ENCODE measurements at regions not wholly inside any gene's neighbourhood (a gene's known extent, or its start where the extent isn't known, plus 50 kb on each side); places are given as distances from the start of the nearest gene placed in this dataset.

DNA sequence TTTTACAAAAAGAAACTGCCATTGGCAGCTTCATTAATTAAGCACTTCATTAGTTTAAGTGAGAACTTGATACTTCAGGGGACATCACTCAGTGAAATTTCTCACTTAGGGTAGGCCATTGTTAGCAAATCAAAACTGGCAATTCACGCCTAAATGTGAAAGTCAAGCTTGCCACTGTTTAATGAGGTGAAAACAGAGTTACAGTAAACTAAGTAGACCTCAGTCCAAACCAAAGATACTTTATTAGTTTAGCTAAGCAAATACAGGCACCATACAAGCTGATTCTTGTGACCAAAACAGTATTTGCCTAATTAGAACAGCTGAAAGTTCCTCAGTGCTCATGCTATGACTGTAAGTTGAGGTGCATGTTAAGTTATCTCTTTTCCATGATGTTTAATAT lies 176.5 kb upstream of the CPNE8 start:
- H3K27ac ChIP-seq (ENCODE audit: low read length), result no peak overlapping the region

DNA sequence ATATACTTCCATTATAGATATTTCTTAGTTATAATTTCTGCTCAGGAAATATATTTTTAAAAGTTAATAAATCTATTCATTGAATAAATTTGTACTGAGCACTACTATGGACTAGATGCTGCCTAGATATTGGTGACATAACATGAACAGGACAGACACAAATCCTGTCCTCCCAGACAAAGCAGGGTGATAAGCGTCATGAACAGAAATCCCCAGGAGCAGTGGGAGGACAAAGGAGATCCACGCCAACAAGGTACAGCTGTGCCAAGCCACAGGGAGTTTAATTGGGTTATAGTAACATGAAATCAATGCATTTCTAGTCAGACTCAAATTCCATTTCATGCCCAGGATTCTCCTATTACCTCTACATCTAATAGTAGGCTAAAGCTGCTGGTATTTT lies 171.8 kb upstream of the CPNE8 start:
- H3K36me3 Mint-ChIP-seq, result no peaks in the 10 kb centered on the region
- no peaks in the 10 kb centered on the region for H3K27me3 Mint-ChIP-seq
- CTCF ChIA-PET, result no interaction called here
- no CpG with 5 or more reads among the region's 2 CpGs for WGBS (ENCODE audit: insufficient coverage)
- ATAC-seq (replicated peaks in 1 of 4), result no peak
- H3K9me3 Mint-ChIP-seq, result no peaks in the 10 kb centered on the region
- POLR2A ChIA-PET, result no interaction called here
- no peak overlapping the region for H3K4me3 Mint-ChIP-seq
- Histone ChIP-seq H3K9me3 (no peaks in the 10 kb centered on the region), H3K27ac (ENCODE audit: low read length) (no peak overlapping the region), H3K27me3 (replicated peaks in 1 of 2; ENCODE audit: control insufficient read depth in 2 of 2, extremely low read depth in 1 of 2, insufficient read depth in 2 of 2, low read length in 1 of 2) (no peaks in the 10 kb centered on the region), H3K4me3 (ENCODE audit: control insufficient read depth in 1 of 2, extremely low read depth in 1 of 2, low read length in 1 of 2) (no peak overlapping the region), H3K4me1 (ENCODE audit: control insufficient read depth in 1 of 2, extremely low read depth in 1 of 2, insufficient read depth in 2 of 2, low read length in 2 of 2) (no peaks in the 10 kb centered on the region), H3K36me3 (ENCODE audit: control insufficient read depth in 2 of 2, extremely low read depth in 1 of 2, insufficient read depth in 1 of 2, low read length in 1 of 2) (no peaks in the 10 kb centered on the region)
- no peak overlapping the region for H3K27ac Mint-ChIP-seq
- no peak for DNase-seq
- no peaks in the 10 kb centered on the region for H3K4me1 Mint-ChIP-seq

More for the DNA sequence above, 176.5 kb upstream of the CPNE8 start:
- ATAC-seq (replicated peaks in 1 of 4) (no peak), DNase-seq (no peak)
- peaks cover 0 to 4% (median 0%) of the 10 kb centered on the region in 3 donors for H3K9me3 Mint-ChIP-seq
- CTCF ChIA-PET, result interaction anchor here (0.6 to 0.8 kb wide), 3 partner anchors 16 to 75 kb away, joined by 3 to 5 read pairs (median 4); no protein-coding TSS in a partner anchor
- H3K27ac Mint-ChIP-seq, result no peak overlapping the region
- Histone ChIP-seq H3K4me1 (ENCODE audit: control insufficient read depth in 1 of 2, extremely low read depth in 1 of 2, insufficient read depth in 2 of 2, low read length in 2 of 2) (no peaks in the 10 kb centered on the region), H3K36me3 (ENCODE audit: control insufficient read depth in 2 of 2, extremely low read depth in 1 of 2, insufficient read depth in 1 of 2, low read length in 1 of 2) (no peaks in the 10 kb centered on the region), H3K27me3 (replicated peaks in 1 of 2; ENCODE audit: control insufficient read depth in 2 of 2, extremely low read depth in 1 of 2, insufficient read depth in 2 of 2, low read length in 1 of 2) (no peaks in the 10 kb centered on the region), H3K9me3 (no peaks in the 10 kb centered on the region), H3K4me3 (ENCODE audit: control insufficient read depth in 1 of 2, extremely low read depth in 1 of 2, low read length in 1 of 2) (no peak overlapping the region)
- no peaks in the 10 kb centered on the region for H3K36me3 Mint-ChIP-seq
- H3K4me1 Mint-ChIP-seq, result no peaks in the 10 kb centered on the region
- POLR2A ChIA-PET, result no interaction called here
- WGBS (ENCODE audit: insufficient coverage), result no CpG with 5 or more reads among the region's 1 CpG
- H3K4me3 Mint-ChIP-seq, result no peak overlapping the region
- peaks cover 0 to 4% of the 10 kb centered on the region in 2 donors for H3K27me3 Mint-ChIP-seq

DNA sequence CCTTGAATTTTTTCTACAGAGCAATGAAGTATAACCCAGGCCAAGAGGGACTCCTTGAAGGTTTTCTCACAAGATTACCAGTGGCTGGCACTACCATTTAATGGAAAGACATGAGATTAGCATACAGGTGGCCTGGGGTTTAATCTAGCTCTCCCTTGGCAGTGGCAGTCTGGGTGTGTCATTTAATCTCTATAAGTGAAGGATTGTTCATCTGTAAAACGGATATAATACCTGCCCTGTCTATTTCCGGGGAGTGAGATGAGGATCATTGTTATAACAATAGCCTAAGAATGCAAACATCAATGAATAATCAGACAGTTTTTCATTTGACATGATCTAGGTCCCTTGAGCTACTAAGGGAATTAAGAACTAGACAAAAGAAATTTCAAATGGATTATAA lies 168.7 kb upstream of the CPNE8 start:
- H3K9me3 ChIP-seq, result no peaks in the 10 kb centered on the region
- peaks cover 0 to 2% of the 10 kb centered on the region in 2 donors for H3K27me3 Mint-ChIP-seq
- no peaks in the 10 kb centered on the region for H3K36me3 Mint-ChIP-seq
- POLR2A ChIA-PET, result no interaction called here
- H3K4me1 ChIP-seq (ENCODE audit: control insufficient read depth in 1 of 2, extremely low read depth in 1 of 2, insufficient read depth in 2 of 2, low read length in 2 of 2), result no peaks in the 10 kb centered on the region
- no peaks in the 10 kb centered on the region for H3K4me1 Mint-ChIP-seq
- H3K27me3 ChIP-seq (replicated peaks in 1 of 2; ENCODE audit: control insufficient read depth in 2 of 2, extremely low read depth in 1 of 2, insufficient read depth in 2 of 2, low read length in 1 of 2), result no peaks in the 10 kb centered on the region
- H3K27ac ChIP-seq (ENCODE audit: low read length), result no peak overlapping the region
- WGBS (ENCODE audit: insufficient coverage), result no CpG with 5 or more reads among the region's 2 CpGs
- H3K9me3 Mint-ChIP-seq, result no peaks in the 10 kb centered on the region
- ATAC-seq (replicated peaks in 1 of 4) (no peak), DNase-seq (no peak)
- no peak overlapping the region for H3K4me3 ChIP-seq (ENCODE audit: control insufficient read depth in 1 of 2, extremely low read depth in 1 of 2, low read length in 1 of 2)
- no peak overlapping the region for H3K4me3 Mint-ChIP-seq
- CTCF ChIA-PET, result no interaction called here
- no peak overlapping the region for H3K27ac Mint-ChIP-seq
- H3K36me3 ChIP-seq (ENCODE audit: control insufficient read depth in 2 of 2, extremely low read depth in 1 of 2, insufficient read depth in 1 of 2, low read length in 1 of 2), result no peaks in the 10 kb centered on the region

DNA sequence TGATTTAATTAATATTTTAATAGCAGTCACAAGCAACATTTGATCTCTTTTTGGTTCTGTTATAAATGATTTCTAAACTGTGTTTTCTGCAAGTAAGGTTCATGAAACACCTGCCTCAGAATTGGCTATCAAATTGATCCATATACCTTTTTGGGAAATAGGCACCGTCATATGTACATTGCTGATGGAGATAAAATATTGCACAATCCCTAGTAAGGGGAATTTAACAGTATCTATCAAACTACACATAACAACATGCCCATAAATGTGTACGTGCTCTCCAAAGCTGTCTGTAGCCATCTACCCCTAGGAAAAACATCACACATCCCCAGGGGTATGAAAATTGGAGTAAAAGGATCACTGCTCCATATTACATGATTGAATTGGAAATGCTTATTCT lies 167.3 kb upstream of the CPNE8 start:
- peaks cover 0 to 2% of the 10 kb centered on the region in 2 donors for H3K27me3 Mint-ChIP-seq
- ATAC-seq (replicated peaks in 1 of 4), result no peak
- no peaks in the 10 kb centered on the region for H3K9me3 ChIP-seq
- no peak overlapping the region for H3K4me3 Mint-ChIP-seq
- POLR2A ChIA-PET, result no interaction called here
- H3K4me1 ChIP-seq (ENCODE audit: control insufficient read depth in 1 of 2, extremely low read depth in 1 of 2, insufficient read depth in 2 of 2, low read length in 2 of 2), result no peaks in the 10 kb centered on the region
- no peaks in the 10 kb centered on the region for H3K36me3 ChIP-seq (ENCODE audit: control insufficient read depth in 2 of 2, extremely low read depth in 1 of 2, insufficient read depth in 1 of 2, low read length in 1 of 2)
- no CpG with 5 or more reads among the region's 2 CpGs for WGBS (ENCODE audit: insufficient coverage)
- H3K36me3 Mint-ChIP-seq, result no peaks in the 10 kb centered on the region
- H3K27me3 ChIP-seq (replicated peaks in 1 of 2; ENCODE audit: control insufficient read depth in 2 of 2, extremely low read depth in 1 of 2, insufficient read depth in 2 of 2, low read length in 1 of 2), result no peaks in the 10 kb centered on the region
- CTCF ChIA-PET, result interaction anchor here in 1 of 2 donors (0.7 kb wide), 1 partner anchor 32 kb away, joined by 3 read pairs; no protein-coding TSS in a partner anchor
- no peak overlapping the region for H3K27ac ChIP-seq (ENCODE audit: low read length)
- no peak overlapping the region for H3K27ac Mint-ChIP-seq
- no peak overlapping the region for H3K4me3 ChIP-seq (ENCODE audit: control insufficient read depth in 1 of 2, extremely low read depth in 1 of 2, low read length in 1 of 2)
- no peaks in the 10 kb centered on the region for H3K9me3 Mint-ChIP-seq
- H3K4me1 Mint-ChIP-seq, result no peaks in the 10 kb centered on the region
- no peak for DNase-seq

DNA sequence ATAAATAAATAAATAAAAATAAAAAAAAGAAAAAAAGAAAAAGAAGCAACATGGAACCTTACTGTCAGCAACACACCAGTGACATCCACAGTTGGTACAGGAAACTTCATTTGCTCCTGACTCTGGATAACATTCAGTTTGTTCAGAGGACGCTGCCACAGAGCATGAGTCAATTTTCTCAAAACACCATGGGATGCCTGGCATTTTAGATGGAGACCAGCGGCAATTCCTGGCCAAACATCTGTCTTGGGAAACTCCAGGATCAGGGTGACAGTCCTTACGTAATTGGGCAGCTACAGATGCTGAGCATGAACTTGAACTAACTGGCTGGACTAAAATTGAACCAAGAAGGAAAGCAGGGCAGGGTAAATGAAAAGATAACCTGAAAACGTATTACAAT lies 166.2 kb upstream of the CPNE8 start:
- Histone ChIP-seq H3K9me3 (no peaks in the 10 kb centered on the region), H3K4me3 (ENCODE audit: control insufficient read depth in 1 of 2, extremely low read depth in 1 of 2, low read length in 1 of 2) (no peak overlapping the region), H3K4me1 (ENCODE audit: control insufficient read depth in 1 of 2, extremely low read depth in 1 of 2, insufficient read depth in 2 of 2, low read length in 2 of 2) (no peaks in the 10 kb centered on the region), H3K36me3 (ENCODE audit: control insufficient read depth in 2 of 2, extremely low read depth in 1 of 2, insufficient read depth in 1 of 2, low read length in 1 of 2) (no peaks in the 10 kb centered on the region), H3K27me3 (replicated peaks in 1 of 2; ENCODE audit: control insufficient read depth in 2 of 2, extremely low read depth in 1 of 2, insufficient read depth in 2 of 2, low read length in 1 of 2) (no peaks in the 10 kb centered on the region), H3K27ac (ENCODE audit: low read length) (no peak overlapping the region)
- DNase-seq (no peak), ATAC-seq (replicated peaks in 1 of 4) (no peak)
- 66% methylated on average over 3 of the region's 4 CpGs for WGBS (ENCODE audit: insufficient coverage)
- Mint-ChIP-seq H3K9me3 (no peaks in the 10 kb centered on the region), H3K4me1 (no peaks in the 10 kb centered on the region), H3K27me3 (peaks cover 0 to 2% of the 10 kb centered on the region in 2 donors), H3K36me3 (no peaks in the 10 kb centered on the region), H3K4me3 (no peak overlapping the region), H3K27ac (no peak overlapping the region)
- CTCF ChIA-PET, result no interaction called here
- POLR2A ChIA-PET, result interaction anchor here in 1 of 2 donors (0.7 kb wide), 1 partner anchor 229 kb away, joined by 3 read pairs; no protein-coding TSS in a partner anchor

DNA sequence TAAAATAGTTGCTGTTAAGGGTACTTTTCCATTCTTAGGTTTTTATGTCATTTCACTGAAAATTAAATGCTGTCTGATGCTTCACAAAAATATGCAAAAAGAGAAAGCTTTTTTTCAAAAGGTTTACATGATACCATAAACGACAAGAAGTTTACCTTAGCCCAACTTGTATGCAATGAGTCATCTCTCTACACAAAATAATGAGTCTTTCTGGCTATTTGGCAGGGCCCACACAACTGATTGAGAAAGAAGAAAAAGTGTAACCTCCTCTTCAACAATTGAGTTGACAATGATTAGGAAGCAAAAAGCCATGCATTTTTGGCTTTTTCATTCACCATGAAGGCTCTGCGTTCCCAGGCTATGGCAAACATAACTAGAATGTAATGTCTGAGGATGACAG lies 165.4 kb upstream of the CPNE8 start:
- POLR2A ChIA-PET, result no interaction called here
- H3K4me3 Mint-ChIP-seq, result no peak overlapping the region

DNA sequence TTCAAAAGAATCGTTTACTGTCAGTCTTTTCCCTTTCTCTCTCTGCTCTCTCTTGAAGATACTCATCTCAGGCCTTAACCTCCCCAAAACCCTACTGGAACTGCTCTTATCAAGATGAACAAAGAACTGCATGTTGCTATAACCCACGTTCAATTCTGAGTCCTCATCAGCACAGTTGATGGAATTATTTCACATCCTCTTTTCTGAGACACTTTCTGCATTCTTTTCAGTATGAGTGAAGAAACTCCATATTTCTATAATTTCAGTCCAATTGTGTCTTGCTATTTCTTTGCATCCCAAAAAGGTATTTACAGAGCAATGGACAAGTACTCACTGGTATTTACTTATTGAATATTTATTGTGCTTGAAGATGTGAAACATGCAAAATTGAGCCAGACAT lies 160.1 kb upstream of the CPNE8 start:
- no peaks in the 10 kb centered on the region for H3K27me3 ChIP-seq (replicated peaks in 1 of 2; ENCODE audit: control insufficient read depth in 2 of 2, extremely low read depth in 1 of 2, insufficient read depth in 2 of 2, low read length in 1 of 2)
- no peak for DNase-seq
- H3K4me1 Mint-ChIP-seq, result no peaks in the 10 kb centered on the region
- H3K36me3 Mint-ChIP-seq, result no peaks in the 10 kb centered on the region
- CTCF ChIA-PET, result no interaction called here
- POLR2A ChIA-PET, result no interaction called here
- H3K27ac ChIP-seq (ENCODE audit: low read length), result no peak overlapping the region
- no peak overlapping the region for H3K4me3 ChIP-seq (ENCODE audit: control insufficient read depth in 1 of 2, extremely low read depth in 1 of 2, low read length in 1 of 2)
- no peaks in the 10 kb centered on the region for H3K4me1 ChIP-seq (ENCODE audit: control insufficient read depth in 1 of 2, extremely low read depth in 1 of 2, insufficient read depth in 2 of 2, low read length in 2 of 2)
- peaks cover 0 to 1% (median 1%) of the 10 kb centered on the region in 3 donors for H3K9me3 Mint-ChIP-seq
- H3K4me3 Mint-ChIP-seq, result no peak overlapping the region
- H3K27ac Mint-ChIP-seq, result no peak overlapping the region
- WGBS (ENCODE audit: insufficient coverage), result 49% methylated on average over 2 of the region's 2 CpGs
- H3K36me3 ChIP-seq (ENCODE audit: control insufficient read depth in 2 of 2, extremely low read depth in 1 of 2, insufficient read depth in 1 of 2, low read length in 1 of 2), result no peaks in the 10 kb centered on the region
- H3K9me3 ChIP-seq, result no peaks in the 10 kb centered on the region
- peaks cover 0 to 2% of the 10 kb centered on the region in 2 donors for H3K27me3 Mint-ChIP-seq
- no peak for ATAC-seq (replicated peaks in 1 of 4)

More for the DNA sequence above, 165.4 kb upstream of the CPNE8 start:
- CTCF ChIA-PET, result no interaction called here
- Mint-ChIP-seq H3K36me3 (no peaks in the 10 kb centered on the region), H3K27me3 (peaks cover 0 to 2% of the 10 kb centered on the region in 2 donors), H3K27ac (no peak overlapping the region), H3K9me3 (no peaks in the 10 kb centered on the region), H3K4me1 (no peaks in the 10 kb centered on the region)
- Histone ChIP-seq H3K27ac (ENCODE audit: low read length) (no peak overlapping the region), H3K4me1 (ENCODE audit: control insufficient read depth in 1 of 2, extremely low read depth in 1 of 2, insufficient read depth in 2 of 2, low read length in 2 of 2) (no peaks in the 10 kb centered on the region), H3K27me3 (replicated peaks in 1 of 2; ENCODE audit: control insufficient read depth in 2 of 2, extremely low read depth in 1 of 2, insufficient read depth in 2 of 2, low read length in 1 of 2) (no peaks in the 10 kb centered on the region), H3K9me3 (no peaks in the 10 kb centered on the region), H3K4me3 (ENCODE audit: control insufficient read depth in 1 of 2, extremely low read depth in 1 of 2, low read length in 1 of 2) (no peak overlapping the region), H3K36me3 (ENCODE audit: control insufficient read depth in 2 of 2, extremely low read depth in 1 of 2, insufficient read depth in 1 of 2, low read length in 1 of 2) (no peaks in the 10 kb centered on the region)
- DNase-seq (no peak), ATAC-seq (replicated peaks in 1 of 4) (no peak)
- WGBS (ENCODE audit: insufficient coverage), result no CpG with 5 or more reads among the region's 2 CpGs
